Daoy (cell line): ENCODE measurements at regions not wholly inside any gene's neighbourhood (a gene's known extent, or its start where the extent isn't known, plus 50 kb on each side); places are given as distances from the start of the nearest gene placed in this dataset.
A peak's percentile ranks its signal among the peaks of the same experiment; 100 is the strongest.

Experiments used
- DNase-seq: peaks from one replicate; pipeline ENCODE4 v3.0.0-alpha.2; 2015; ENCODE audit warnings: low read depth

DNA sequence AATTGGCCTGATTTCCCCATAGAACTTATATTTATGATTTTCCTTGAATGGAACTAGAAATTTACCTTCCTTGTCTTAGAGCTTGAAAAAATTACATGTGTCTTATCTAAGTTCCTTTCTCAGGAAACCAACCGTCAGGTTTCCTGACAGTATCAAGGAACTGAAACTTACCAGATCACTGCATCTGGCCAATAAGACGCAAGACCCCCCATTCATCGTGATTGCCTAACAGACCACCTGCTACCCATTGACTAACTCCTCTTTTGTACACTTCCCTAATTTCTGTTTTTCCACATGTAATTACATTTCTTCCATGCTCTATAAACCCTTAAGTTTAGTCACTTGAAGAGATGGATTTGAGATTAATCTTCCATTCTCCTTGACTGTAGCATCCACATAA lies 517.2 kb upstream of the CBLB start:
- no peak for DNase-seq

DNA sequence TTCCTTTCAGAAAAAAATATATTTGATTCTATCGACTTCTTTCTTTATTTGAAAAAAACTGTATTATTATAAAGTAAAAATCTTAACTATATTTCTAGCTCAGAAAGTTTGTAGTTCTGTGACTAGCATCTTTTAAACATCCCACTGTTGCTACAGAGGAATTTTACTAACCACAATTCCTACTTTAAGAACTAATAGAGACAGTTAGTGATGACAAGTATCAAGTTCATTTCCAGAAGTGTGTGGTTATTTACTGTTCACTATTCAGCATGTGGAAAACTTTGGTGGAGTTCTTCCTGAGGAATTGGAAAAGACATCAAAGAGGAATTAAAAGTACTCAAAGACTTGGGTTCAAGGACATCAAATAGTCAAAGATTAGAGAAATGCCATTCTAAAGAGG lies 524.1 kb upstream of the CBLB start:
- DNase-seq: no peak

DNA sequence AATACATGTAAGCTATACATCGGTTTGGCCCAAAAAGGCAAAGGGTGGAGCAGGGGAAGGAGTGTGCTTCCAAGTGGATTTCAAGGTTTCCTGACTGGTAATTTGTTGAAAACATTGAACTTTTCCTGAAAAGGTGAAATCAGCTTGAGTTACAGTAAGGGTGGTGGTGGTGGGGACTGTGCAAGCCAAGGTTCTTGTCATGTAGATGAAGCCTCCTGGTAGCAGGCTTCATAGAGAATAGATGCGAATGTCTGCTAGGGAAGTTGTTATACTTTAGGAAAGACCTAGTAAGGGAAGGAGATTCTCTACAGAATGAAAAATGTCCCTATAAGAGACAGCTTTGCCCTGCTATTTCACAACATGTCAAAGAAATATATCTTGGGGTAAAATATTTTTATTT lies 528.2 kb upstream of the CBLB start:
- no peak for DNase-seq

DNA sequence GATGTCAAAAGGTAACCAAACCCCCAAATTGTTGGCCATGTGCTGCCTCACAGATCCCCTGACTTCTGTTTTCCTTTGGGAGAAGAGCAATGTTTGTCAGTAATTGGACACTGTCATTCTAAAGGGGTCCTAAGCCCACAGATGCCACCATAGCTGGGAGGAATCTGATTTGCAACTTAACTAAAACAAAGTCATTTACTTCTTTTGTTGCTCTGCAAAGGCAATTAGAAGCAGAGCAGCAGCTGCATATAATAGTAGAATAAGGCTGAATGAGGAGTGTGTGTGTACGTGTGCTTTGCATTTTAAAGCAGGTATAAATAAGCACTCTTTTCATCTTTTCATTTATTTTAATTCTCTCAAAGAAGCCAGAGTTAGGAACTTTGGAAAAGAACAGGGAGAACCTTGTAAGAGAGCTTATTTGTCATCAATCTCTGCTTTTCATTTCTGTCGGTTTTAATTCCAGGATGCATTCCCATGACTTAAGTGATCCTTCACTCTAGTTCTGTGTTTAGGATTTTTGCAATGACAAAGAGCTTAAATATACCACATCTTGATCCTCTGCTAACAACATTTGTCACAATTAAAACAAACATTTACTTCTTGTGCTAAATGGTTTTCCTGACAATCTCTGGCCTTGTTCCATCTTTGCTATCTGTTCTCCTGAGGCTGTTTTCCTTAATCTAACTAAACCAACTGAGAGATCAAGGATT lies 530.2 kb upstream of the CBLB start:
- DNase-seq: no peak

DNA sequence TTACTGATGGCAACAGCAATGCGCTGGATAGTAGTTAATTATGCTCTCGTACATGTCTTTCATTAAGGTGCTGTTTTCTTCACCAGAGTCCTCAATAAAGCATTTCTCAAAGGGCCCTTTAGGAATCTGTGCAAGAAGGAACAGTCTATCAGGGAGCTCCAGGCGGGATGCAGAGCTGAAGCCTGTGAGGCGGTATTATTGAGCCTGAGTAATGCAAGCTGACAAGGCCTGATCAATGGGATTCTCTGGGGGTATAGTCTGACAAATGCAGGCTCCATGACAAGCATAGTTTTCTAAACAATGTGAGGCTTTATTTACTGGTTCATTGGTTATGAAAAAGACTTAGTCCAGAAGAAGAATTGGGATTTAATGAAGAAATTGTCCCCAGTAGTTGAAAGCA lies 530.9 kb upstream of the CBLB start:
- no peak for DNase-seq

DNA sequence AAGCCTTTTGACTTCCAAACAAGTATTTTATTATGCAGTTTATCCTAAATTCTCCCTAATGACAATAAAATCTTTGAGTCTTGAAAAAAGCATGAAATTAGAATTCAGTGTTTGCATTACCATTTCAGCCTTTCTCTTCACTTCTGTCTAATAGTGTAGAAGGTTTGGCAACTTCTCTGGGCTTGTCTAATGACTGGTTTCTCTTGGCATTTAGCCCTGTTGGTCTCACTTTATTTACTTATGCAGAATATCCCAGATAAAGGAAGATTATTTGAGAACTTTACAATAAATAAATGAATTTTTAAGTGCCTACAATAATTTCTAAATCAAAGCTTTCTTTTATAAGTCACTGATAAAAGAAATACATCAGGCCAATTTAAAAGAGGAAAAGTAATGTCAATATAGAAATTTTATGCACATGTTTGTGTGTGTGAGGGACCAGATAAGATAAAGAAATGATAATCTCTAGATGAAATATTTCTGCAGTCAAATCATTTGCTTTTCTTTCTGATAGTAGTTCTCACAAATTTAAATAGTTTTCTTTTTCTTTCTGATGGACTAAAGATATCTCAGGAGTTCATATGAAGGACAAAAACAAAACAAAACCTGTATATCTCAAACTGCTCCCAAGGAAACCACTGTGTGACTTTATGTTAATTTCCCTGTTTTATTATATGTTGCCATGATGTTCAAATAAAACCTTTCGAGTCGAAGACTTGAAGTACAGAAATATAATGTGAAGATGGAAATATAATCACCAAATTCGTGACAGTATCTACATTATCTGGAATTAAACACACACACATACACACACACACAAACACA lies 533.1 kb upstream of the CBLB start:
- peak; percentile 47 for DNase-seq

DNA sequence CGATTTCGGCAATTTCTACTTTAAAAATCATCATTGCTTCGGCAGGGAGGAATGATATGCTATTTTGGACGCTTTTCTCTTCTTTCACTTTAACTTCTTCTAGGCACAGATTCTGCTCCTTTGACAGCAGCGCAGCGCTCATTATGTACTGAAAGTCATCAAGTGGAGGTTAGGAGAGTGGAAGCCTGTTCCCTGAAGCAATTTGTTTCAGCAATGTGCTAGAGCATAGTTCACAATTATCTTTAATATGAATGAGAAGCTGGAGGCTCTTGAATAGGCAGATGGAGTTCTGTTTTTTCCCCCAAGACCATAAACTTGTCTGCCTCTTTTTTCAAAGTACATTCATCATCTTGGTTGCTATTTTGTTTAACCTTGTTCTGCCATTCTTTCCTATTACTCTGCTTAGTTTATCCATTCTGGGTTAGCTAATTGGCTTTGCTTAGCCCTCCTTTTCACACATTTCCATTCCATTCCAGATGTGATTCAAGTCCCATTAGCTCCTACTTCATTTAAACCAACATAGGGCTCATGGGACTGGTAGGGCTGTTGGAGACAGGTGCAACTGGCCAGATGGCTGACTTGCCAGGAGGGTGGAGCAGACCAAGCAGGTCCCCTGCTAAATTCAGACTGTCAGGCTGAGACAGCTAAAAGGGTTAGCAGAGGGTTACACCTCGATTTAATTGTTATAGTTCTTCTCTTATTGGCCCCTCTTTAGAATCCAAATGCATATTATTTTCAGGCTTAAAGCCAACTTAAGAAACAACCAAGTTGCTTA lies 534.7 kb upstream of the CBLB start:
- no peak for DNase-seq

DNA sequence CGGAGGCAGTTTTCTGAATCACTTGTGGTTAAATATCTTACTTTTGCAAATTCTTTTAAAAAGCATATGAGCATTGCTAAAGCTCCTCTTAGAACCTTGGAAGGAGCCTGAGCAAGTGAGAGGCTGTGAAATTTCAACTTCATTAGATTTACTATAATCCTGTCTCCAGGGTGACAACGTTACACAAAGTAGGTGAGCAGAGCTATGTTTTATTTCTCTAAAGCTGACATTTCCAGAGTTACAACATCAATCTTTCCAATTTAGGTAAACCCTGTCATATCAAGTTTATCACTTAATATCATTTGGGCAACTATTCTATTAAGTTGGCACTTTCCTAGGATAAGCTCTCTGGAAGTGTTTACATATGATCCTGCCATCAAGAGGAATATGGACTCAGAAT lies 544.9 kb upstream of the CBLB start:
- no peak for DNase-seq

DNA sequence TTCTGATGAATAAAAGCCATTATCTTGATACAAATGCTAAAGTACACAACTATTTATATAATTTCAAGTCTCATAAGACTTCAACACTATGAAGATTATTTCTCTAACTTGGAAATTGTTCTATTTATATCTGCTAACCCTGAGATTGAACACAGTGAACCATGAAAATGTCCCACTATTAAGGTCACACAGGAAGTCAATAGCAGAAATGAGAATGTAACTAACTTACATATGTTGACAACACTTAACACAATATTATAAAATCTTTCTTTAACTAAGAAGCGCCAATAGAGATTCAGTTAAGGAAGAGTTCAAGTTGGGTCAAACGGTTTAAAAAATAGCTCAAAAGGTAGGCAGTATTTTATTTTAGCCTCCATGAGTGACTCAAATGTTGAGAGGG lies 551.8 kb upstream of the CBLB start:
- no peak for DNase-seq

DNA sequence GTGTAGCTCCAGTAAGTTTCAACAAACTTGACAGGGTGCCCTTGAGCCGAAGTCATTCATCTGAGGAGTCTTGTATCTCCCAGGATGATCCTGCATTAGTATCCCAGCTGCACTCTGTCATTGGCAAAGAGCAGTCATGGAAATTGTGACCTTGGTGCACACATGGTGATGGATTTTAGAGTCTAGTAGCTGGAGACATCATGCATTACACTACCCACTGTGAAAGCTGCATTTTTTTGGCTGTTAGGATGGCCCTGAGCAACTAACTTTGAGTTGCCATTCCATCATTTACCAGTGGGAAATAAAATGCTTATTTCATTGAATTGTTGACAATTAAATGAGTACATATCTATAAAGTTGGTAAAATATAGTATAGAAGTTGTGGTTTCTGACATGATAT lies 552.6 kb upstream of the CBLB start:
- DNase-seq: no peak

DNA sequence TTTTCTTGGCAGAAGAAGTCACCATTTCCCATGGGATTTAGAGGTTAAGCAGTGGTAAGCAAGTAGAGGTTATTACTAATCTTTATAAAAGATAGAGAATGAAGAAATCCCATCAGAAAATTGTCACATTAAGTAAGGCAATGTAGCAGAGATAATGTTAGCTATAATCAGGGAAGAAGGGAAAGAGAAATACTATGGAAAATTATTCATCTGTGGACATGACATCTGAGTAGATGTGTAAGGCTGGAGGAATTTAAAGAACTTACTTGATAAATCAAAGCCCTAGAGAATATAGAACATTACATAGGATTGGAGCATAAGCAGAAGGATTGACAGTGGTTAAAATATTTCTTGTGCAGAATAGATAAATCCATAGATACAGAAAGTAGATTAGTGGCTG lies 553.1 kb upstream of the CBLB start:
- DNase-seq: no peak

DNA sequence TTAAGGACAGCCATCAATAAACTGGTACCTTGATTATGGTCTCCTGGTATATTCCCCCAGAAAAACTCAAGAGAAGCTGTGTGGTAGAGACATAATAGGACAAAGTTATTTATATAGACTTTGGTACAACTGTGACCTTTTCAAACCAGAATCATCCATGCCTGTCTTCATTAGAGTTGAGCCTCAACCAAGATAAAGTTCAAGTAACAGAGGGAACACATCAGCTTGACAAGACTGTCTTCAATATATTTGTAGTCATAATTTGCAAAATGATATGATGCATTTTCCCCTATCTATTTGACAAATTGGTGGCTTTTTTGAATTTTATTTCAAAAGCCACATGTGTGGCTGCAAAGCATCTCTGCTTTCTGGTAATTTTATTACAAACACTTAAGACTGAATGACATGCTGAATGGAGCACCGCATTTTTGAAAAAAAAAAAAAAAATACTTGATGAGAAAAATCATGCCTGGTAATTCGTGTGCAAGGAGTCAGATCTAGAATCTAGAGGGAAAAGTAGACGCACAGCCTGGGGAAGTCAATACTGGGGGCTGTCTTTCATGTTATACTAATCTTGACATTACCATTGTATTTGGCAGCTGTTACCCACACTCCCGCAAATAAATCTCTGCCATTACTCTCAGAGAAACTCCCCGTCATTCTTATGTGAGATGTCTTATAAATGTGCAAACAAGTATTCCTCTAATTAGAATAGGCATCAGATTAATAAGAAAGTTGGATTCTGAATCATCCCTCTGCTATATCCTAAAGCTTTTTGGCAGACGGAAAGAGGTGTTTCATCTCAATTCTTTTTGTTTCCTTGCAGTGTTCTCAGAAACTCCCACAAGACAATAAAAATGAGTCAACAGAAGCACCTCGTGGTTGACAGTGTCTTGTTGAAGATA lies 554.8 kb upstream of the CBLB start:
- DNase-seq: no peak

DNA sequence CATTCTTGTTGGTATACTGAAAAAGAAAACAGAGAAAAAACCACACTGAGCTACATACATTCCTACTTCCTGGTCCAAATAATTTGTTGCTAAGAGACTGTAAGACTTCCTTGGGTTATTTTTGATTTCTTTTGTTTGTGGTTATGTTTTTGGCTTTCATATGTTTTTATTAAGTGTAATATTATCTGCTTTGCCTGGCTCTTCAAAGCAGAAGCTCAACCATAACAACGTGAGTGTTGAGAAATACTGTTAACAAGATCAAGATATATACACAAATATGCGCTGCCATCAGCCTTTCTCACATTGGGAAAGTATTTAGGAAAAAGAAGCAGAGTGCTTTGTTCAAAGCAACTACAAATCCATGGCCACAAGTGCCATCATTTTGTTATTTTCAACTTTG lies 556.2 kb upstream of the CBLB start:
- DNase-seq: peak; percentile 3

DNA sequence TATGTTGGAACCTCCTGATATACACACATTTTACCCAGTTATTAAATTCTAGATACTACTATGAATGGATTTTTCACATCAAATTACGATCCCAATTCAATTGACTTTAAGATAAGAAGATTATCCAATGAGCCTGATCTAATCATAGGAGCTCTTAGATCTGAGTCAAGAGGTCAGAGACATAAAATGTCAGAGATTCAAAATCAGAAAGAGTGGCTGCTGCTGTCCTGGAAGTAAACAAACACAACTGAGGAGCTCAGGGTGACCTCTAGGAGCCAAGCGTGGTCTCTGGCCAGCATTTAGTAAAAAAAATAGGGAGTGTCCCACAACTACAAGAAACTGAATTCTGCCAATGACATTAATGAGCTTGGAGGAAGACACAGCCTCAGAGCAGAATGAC lies 557.1 kb upstream of the CBLB start:
- DNase-seq: no peak

DNA sequence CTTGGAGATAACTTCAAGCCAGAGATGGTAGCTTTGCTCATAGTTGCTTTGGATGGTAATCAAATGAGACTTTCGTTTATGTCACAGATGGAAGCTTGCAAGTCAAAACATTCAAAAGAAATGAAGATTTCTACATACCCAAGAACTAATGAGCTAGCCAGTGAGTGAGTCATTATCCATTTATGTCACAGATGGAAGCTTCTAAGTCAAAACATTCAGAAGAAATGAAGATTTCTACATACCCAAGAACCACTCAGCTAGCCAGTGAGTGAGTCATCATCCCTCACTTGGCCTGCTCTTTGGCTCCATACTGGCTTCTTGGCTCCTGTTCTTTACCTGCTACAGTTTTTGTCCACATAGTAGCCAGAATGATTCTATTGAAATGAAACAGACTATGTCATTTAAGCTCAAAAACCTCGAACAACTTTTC lies 559.8 kb upstream of the CBLB start:
- DNase-seq: peak; percentile 93

DNA sequence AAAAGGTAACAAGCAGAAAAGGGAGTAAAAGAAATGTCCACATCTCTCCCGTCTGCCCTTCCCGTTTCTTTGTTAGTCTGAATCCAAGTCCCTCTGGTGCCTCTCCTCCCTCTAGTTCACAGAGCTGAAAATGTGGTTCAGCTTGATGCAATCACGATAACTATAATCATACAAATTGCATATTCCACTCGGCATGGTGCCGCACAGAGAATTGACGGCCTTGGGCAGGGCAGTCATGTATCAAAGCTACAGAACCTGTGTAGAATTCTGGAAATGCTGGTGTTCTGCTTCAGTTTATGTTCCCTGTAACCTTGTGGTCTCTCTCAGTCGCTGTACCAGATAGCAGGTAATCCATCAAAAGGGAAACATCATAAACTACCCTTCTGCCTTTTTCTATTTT lies 562.9 kb upstream of the CBLB start:
- no peak for DNase-seq

DNA sequence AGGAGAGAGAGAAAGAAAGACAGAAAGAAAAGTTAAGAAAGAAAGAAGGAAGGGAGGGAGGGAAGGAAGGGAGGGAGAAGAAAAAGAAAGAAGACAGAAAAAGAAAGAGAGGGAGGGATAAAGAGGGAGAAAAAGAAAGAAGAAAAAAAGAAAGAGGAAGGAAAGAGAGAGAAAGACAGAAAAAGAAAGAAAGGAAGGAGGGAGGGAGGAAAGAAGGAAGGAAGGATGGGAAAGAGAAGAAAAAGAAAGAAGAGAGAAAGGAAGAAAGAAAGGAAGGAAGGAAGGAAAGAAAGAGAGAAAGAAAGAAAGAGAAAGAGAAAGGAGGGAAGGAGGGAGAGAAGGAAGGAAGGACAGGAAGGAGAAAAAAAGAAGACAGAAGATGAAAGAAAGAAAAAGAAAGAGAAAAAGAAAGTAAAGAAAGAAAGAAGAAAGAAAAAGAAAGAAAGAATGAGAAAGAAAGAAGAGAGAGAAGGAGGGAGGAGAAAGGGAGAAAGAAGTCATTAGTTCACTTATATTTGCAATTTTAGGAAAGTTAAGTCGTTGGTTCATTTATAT lies 567.2 kb upstream of the CBLB start:
- no peak for DNase-seq

DNA sequence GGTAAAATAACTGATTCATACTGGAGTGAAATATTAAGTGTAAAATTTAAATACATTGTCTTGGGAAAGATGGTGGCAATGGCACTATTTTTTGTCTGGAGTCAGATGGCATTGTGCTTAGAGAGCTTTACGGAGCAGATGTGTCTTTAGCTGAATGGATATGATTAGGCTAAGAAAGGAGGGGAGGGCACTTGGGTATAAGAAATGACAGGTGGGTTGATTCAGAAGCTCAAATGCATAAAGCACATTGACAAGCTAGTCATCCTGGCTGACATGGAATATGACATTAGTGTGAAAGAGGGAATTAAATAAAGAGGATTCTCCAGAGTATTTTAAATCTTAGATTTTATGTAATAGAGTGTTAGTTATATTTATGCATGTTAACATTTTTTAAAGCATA lies 570.1 kb upstream of the CBLB start:
- no peak for DNase-seq

DNA sequence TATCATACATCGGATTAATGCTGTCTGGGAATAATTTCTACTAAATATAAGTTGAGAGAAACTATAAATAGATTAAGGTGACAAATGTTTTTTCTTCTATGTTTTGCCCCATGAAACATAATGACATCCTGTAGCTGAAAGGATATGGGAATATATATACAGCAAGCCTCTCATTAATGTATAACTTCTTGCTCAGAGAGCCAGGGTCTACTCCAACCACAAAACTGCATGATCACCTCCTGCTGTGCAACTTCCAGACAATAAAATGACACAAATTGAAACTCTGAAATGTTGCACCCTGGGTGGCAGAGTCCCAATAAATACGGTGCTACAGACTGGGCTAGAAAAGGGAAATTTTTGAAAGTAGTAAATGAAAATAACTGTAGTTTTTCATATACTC lies 571.9 kb upstream of the CBLB start:
- DNase-seq: no peak

DNA sequence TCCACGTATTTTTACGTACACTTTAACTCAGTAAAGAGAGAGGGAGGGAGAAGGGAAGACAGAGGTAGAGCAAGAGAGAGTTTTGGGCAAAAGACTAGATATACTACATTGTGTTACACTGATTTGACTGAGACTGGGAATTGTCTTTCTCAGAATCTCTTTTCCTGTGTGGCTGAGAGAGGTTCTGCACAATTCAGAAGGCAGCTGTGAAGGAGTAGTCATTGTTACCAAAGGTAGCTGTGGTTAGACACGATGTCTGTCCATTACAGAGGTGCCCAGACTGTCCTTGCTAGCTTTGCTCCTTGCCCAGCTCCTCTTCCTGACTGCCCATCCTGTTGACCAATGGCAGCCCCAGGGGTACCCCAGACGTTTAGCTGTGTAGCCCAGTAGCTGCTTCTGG lies 577.5 kb upstream of the CBLB start:
- DNase-seq: no peak

DNA sequence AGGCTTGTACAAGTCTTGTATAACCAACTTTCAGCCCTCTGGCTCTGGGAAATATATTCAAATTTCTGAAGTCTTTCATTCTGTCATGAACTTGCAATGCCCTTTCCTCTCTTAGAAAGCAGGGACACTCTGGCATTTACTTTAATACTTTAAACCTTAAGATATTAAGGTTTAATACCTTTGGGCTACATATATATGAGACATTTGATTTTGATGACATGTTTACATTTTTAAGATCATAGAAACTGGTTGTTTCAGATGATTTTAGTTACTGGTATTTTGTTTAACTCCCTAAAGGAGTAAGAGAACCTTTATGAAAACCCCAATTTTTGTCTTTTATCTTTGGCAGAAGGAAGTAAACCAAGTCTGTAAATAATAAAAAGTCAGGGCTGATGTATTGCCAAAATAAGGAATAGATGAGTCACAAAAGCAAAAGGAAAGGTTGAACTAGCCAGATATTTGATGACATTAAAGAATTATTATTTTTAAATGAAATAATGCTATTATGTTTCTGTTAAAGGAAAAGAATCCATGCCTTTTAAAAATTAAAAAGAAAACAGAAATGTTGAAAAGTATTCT lies 579.0 kb upstream of the CBLB start:
- DNase-seq: no peak
